ENCODE measurements at regions not wholly inside any gene's neighbourhood (a gene's known extent, or its start where the extent isn't known, plus 50 kb on each side); places are given as distances from the start of the nearest gene placed in this dataset.
A peak's percentile ranks its signal among the peaks of the same experiment; 100 is the strongest.

DNA sequence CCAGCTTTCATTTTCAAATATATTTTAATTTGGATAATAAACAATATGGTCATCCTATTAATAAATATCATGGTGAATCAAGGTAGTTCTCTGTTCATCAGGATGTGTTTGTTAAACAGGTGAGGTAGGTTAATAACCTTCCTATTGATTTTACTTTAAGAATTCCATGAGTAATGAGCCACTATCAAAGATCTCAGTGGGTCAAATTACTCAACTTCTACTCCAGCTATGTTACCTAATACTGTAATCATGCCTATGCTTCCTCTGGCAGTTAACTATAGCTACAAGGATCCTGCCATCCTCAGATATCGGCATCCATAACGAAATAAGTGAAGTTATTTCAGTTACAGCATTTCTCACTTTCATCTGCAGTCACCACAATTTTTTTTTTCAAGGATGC, 289.6 kb upstream of the SLC8A1 start:
- Histone ChIP-seq H3K27me3 (ENCODE audit: control insufficient read depth, insufficient read depth, low read length) (no peaks in the 10 kb centered on the region), H3K36me3 (ENCODE audit: control insufficient read depth, insufficient read depth, low read length) (no peaks in the 10 kb centered on the region), H3K4me1 (ENCODE audit: control insufficient read depth, insufficient read depth, low read length) (no peaks in the 10 kb centered on the region), H3K27ac (ENCODE audit: low read depth, low read length) (no peak overlapping the region), H3K4me3 (ENCODE audit: low read depth, low read length) (no peak overlapping the region), H3K9me3 (ENCODE audit: control insufficient read depth, insufficient read depth, low read length) (no peaks in the 10 kb centered on the region)
- 100% methylated on average over 1 of the region's 2 CpGs for WGBS (ENCODE audit: insufficient coverage)
- no peak for DNase-seq (ENCODE audit: low read depth in 4 of 6, low spot score in 6 of 6)

DNA sequence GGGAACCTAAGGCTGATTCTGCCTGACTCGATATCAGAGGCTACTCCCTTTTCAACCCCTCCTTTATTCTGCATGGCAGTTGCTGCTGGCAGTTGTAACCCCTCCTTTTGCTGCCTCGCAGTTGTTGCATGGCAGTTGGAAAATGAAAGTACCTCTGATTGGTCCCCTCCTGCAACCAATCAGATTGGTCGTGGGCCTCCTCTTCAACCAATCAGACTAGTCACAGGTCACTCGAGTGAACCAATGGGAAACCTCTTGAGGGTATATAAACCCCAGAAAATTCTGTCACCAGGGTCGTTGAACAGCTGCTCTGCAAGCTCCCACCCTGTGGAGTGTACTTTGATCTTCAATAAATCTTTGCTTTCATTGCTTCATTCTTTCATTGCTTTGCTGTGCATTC, 294.3 kb upstream of the SLC8A1 start:
- no peak for DNase-seq (ENCODE audit: low read depth in 4 of 6, low spot score in 6 of 6)
- Histone ChIP-seq H3K36me3 (ENCODE audit: control insufficient read depth, insufficient read depth, low read length) (no peaks in the 10 kb centered on the region), H3K9me3 (ENCODE audit: control insufficient read depth, insufficient read depth, low read length) (no peaks in the 10 kb centered on the region), H3K27me3 (ENCODE audit: control insufficient read depth, insufficient read depth, low read length) (no peaks in the 10 kb centered on the region), H3K27ac (ENCODE audit: low read depth, low read length) (no peak overlapping the region), H3K4me3 (ENCODE audit: low read depth, low read length) (no peak overlapping the region), H3K4me1 (ENCODE audit: control insufficient read depth, insufficient read depth, low read length) (no peaks in the 10 kb centered on the region)
- WGBS (ENCODE audit: insufficient coverage) = 86% methylated on average over 3 of the region's 5 CpGs

DNA sequence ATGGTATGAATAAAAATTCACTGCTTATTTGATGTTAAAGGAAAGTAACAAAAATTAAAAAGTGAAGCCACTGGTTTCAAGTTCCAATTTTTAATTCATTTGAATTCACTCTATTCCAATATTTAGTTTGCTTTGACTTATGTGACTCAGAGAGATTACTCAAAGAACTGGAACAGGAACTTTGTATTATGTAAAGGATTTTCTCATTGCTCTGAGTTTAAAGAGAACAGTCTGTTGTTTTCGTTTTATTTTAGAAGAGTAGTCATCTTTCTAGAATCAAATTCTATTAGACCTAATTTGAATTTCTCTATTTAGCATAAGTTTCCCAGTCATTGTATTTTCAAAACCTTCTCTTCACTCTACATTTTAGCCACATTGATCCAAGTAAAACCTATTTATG, 300.1 kb upstream of the SLC8A1 start:
- no peaks in the 10 kb centered on the region for H3K36me3 ChIP-seq (ENCODE audit: control insufficient read depth, insufficient read depth, low read length)
- H3K9me3 ChIP-seq (ENCODE audit: control insufficient read depth, insufficient read depth, low read length) = no peaks in the 10 kb centered on the region
- H3K27ac ChIP-seq (ENCODE audit: low read depth, low read length) = no peak overlapping the region
- no peak overlapping the region for H3K4me3 ChIP-seq (ENCODE audit: low read depth, low read length)
- no peak for DNase-seq (ENCODE audit: low read depth in 4 of 6, low spot score in 6 of 6)
- WGBS (ENCODE audit: insufficient coverage) = no CpG with 5 or more reads among the region's 1 CpG
- no peaks in the 10 kb centered on the region for H3K4me1 ChIP-seq (ENCODE audit: control insufficient read depth, insufficient read depth, low read length)
- no peaks in the 10 kb centered on the region for H3K27me3 ChIP-seq (ENCODE audit: control insufficient read depth, insufficient read depth, low read length)

DNA sequence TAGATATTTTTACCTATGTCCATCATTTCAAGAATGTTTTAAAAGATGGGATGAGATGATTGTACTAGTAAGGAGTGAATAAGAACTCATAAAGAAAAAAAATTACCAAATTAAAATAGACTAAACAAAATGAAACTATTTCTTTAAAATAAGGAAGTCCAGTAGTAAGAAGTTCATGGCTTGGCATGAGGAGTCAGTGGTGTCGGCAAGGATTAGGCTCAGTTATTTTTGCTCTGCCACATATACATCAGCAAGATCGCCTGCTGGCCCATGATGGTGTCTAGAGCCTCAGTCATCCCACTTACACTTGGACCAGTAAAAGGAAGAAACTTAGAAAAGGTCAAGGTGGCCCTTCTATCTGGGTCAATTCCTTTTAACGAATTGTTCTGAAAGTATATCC, 300.9 kb upstream of the SLC8A1 start:
- no peaks in the 10 kb centered on the region for H3K36me3 ChIP-seq (ENCODE audit: control insufficient read depth, insufficient read depth, low read length)
- H3K4me1 ChIP-seq (ENCODE audit: control insufficient read depth, insufficient read depth, low read length) = no peaks in the 10 kb centered on the region
- no CpG with 5 or more reads among the region's 3 CpGs for WGBS (ENCODE audit: insufficient coverage)
- no peaks in the 10 kb centered on the region for H3K27me3 ChIP-seq (ENCODE audit: control insufficient read depth, insufficient read depth, low read length)
- no peak for DNase-seq (ENCODE audit: low read depth in 4 of 6, low spot score in 6 of 6)
- H3K27ac ChIP-seq (ENCODE audit: low read depth, low read length) = no peak overlapping the region
- H3K4me3 ChIP-seq (ENCODE audit: low read depth, low read length) = no peak overlapping the region
- H3K9me3 ChIP-seq (ENCODE audit: control insufficient read depth, insufficient read depth, low read length) = no peaks in the 10 kb centered on the region

DNA sequence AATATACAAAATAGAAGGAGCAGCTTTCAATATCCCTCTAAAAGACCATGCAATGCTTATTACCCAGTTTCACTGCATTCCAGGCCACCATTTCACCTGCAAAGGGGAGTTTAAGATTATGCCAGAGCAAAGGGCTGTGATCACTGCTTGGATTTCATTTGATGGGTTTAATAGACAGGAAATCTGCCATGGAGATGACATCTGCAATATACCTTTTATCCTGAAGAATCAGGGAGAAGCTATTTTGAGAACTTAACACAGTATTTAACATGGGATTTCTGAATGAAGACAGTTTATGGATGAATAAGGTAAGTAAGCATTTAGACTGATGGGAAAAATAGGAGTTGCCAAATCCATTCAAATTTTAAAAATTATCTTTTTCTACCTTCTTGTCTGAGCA, 303.0 kb upstream of the SLC8A1 start:
- H3K4me3 ChIP-seq (ENCODE audit: low read depth, low read length) = no peak overlapping the region
- H3K9me3 ChIP-seq (ENCODE audit: control insufficient read depth, insufficient read depth, low read length) = no peaks in the 10 kb centered on the region
- H3K27ac ChIP-seq (ENCODE audit: low read depth, low read length) = no peak overlapping the region

DNA sequence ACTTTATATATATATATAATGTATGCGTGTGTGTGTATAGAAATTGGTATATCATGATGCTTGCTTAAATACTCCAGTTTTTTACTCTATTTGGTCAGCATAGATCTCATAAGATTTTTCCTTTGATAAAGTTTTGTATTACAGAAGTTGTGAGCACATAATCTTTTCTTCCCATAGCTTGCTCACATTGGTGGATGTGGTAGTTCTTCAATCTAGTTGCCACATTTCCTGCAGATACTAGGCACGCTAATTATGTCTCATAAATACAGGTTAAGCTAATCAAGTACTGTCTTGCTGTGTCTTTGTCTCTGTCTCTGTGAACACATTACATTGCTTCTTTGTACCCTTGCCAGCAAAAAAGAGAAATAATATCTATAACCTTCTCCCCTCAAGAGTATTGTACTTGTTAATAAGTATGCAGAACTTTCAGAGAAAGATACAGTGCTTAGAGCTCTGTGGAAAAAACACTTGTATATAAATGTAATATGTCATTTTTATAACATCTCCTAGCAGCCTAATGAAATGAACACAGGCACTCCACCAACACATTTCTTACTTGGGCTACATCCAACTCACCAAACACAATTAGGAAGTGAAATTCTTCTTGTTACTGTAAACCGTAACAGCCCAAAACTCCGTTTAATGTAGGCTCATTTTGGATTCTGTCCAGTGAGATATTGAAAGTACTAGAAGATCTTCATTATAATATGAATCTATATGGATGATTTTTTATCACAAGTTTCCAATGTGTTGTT, 306.7 kb upstream of the SLC8A1 start:
- DNase-seq (ENCODE audit: low read depth in 4 of 6, low spot score in 6 of 6) = peak in 2 of 6 donors; percentile 38 to 79
- no peak overlapping the region for H3K27ac ChIP-seq (ENCODE audit: low read depth, low read length)
- no peak overlapping the region for H3K4me3 ChIP-seq (ENCODE audit: low read depth, low read length)
- no peaks in the 10 kb centered on the region for H3K9me3 ChIP-seq (ENCODE audit: control insufficient read depth, insufficient read depth, low read length)
- no peaks in the 10 kb centered on the region for H3K36me3 ChIP-seq (ENCODE audit: control insufficient read depth, insufficient read depth, low read length)
- no peaks in the 10 kb centered on the region for H3K4me1 ChIP-seq (ENCODE audit: control insufficient read depth, insufficient read depth, low read length)
- H3K27me3 ChIP-seq (ENCODE audit: control insufficient read depth, insufficient read depth, low read length) = no peaks in the 10 kb centered on the region
- no CpG with 5 or more reads among the region's 4 CpGs for WGBS (ENCODE audit: insufficient coverage)

More for the DNA sequence above, 303.0 kb upstream of the SLC8A1 start:
- Histone ChIP-seq H3K4me1 (ENCODE audit: control insufficient read depth, insufficient read depth, low read length) (no peaks in the 10 kb centered on the region), H3K27me3 (ENCODE audit: control insufficient read depth, insufficient read depth, low read length) (no peaks in the 10 kb centered on the region), H3K36me3 (ENCODE audit: control insufficient read depth, insufficient read depth, low read length) (no peaks in the 10 kb centered on the region)
- DNase-seq (ENCODE audit: low read depth in 4 of 6, low spot score in 6 of 6) = no peak

DNA sequence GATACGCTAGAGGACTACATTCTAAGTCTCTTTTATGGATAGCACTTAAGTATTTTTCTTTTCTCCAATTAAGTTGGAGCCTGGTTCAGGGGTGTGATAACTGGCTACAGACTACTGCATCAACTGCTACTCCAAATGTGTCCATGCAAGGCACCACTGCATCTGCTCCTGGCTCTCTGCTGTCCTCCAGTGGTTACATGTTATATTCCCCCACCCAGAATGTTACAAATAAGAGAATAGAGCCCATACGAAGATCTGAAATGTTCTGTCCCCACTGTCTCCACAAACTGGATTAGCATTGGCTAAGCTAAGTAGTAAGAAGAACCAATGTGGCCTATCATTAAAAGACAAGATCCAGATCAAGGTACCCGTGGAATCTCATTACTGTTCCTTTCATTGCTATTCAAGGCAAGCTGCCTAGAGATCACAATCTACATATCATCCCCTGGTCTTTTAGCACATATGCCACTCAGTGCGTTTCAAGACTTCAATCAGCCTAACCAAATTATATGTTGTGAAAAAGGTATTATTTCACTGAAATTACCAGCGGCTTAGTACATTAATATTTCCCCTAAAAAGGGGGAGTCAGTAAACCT, 308.3 kb upstream of the SLC8A1 start:
- peak in 1 of 6 donors; percentile 9 for DNase-seq (ENCODE audit: low read depth in 4 of 6, low spot score in 6 of 6)
- Histone ChIP-seq H3K27me3 (ENCODE audit: control insufficient read depth, insufficient read depth, low read length) (no peaks in the 10 kb centered on the region), H3K4me1 (ENCODE audit: control insufficient read depth, insufficient read depth, low read length) (no peaks in the 10 kb centered on the region), H3K27ac (ENCODE audit: low read depth, low read length) (no peak overlapping the region), H3K36me3 (ENCODE audit: control insufficient read depth, insufficient read depth, low read length) (no peaks in the 10 kb centered on the region), H3K4me3 (ENCODE audit: low read depth, low read length) (no peak overlapping the region), H3K9me3 (ENCODE audit: control insufficient read depth, insufficient read depth, low read length) (no peaks in the 10 kb centered on the region)
- 40% methylated on average over 1 of the region's 5 CpGs for WGBS (ENCODE audit: insufficient coverage)

DNA sequence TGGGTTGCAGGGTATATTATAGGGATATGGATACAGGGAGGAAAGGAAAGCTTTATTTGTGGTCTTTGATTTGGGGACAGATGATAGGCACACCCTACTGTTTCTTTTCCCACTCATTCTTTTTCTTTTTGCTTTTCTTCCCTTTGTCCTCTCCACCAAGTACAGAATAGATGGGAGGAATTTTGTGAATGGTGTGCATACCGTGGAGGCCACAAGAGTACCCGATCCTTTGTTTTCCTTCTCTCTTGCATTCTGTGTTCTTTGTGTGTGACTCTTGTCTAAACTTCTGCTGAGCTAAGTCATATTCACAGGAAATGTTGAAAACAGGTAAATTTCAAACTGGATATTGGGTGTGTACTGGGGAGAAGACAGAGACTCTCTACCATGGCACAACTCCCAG, 321.4 kb upstream of the SLC8A1 start:
- WGBS (ENCODE audit: insufficient coverage) = 68% methylated on average over 2 of the region's 2 CpGs
- no peak for DNase-seq (ENCODE audit: low read depth in 4 of 6, low spot score in 6 of 6)
- Histone ChIP-seq H3K36me3 (ENCODE audit: control insufficient read depth, insufficient read depth, low read length) (no peaks in the 10 kb centered on the region), H3K27me3 (ENCODE audit: control insufficient read depth, insufficient read depth, low read length) (no peaks in the 10 kb centered on the region), H3K4me3 (ENCODE audit: low read depth, low read length) (no peak overlapping the region), H3K27ac (ENCODE audit: low read depth, low read length) (no peak overlapping the region), H3K4me1 (ENCODE audit: control insufficient read depth, insufficient read depth, low read length) (no peaks in the 10 kb centered on the region), H3K9me3 (ENCODE audit: control insufficient read depth, insufficient read depth, low read length) (no peaks in the 10 kb centered on the region)

DNA sequence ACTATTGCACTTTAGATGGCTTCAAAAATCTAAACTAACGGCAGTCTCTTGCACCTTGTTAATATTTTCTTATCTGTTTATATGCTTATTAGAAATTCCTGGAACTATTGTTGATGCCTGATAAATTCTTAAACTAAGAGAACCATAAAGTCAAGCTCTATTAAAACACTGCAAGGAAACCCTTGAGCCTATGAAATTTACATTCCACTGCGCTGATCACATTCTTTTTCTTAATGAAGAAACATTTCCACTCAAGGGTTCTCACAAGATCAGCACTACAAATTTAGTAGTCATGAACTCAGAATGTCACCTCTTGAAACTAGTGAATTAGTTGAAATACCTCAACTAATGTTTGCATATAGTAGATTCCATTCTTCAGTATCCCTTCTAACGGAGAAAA, 331.8 kb upstream of the SLC8A1 start:
- Histone ChIP-seq H3K27ac (ENCODE audit: low read depth, low read length) (no peak overlapping the region), H3K27me3 (ENCODE audit: control insufficient read depth, insufficient read depth, low read length) (no peaks in the 10 kb centered on the region), H3K4me3 (ENCODE audit: low read depth, low read length) (no peak overlapping the region), H3K4me1 (ENCODE audit: control insufficient read depth, insufficient read depth, low read length) (no peaks in the 10 kb centered on the region), H3K9me3 (ENCODE audit: control insufficient read depth, insufficient read depth, low read length) (no peaks in the 10 kb centered on the region), H3K36me3 (ENCODE audit: control insufficient read depth, insufficient read depth, low read length) (no peaks in the 10 kb centered on the region)
- no peak for DNase-seq (ENCODE audit: low read depth in 4 of 6, low spot score in 6 of 6)
- WGBS (ENCODE audit: insufficient coverage) = no CpG with 5 or more reads among the region's 3 CpGs

DNA sequence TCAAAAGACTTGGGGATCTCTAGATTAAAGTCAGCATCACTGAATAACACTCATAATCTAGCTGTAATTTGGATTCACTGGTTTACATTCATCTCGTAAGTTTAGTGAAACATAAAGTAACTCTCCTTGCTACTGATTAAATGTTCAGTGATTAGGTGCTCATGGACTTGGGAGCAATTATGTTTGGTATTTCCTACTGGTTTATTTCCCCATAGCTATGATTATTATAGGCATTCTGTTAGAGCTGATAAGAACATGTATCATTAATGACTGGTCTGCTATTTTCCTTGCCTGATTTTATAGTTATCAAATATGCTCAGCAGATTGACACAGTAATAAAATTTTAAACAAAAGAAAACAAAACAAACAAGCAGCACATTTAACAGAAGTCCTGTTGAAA, 334.7 kb upstream of the SLC8A1 start:
- WGBS (ENCODE audit: insufficient coverage) = no CpG with 5 or more reads among the region's 1 CpG

More for the DNA sequence above, 334.7 kb upstream of the SLC8A1 start:
- Histone ChIP-seq H3K4me3 (ENCODE audit: low read depth, low read length) (no peak overlapping the region), H3K9me3 (ENCODE audit: control insufficient read depth, insufficient read depth, low read length) (no peaks in the 10 kb centered on the region), H3K36me3 (ENCODE audit: control insufficient read depth, insufficient read depth, low read length) (no peaks in the 10 kb centered on the region), H3K4me1 (ENCODE audit: control insufficient read depth, insufficient read depth, low read length) (no peaks in the 10 kb centered on the region), H3K27ac (ENCODE audit: low read depth, low read length) (no peak overlapping the region), H3K27me3 (ENCODE audit: control insufficient read depth, insufficient read depth, low read length) (no peaks in the 10 kb centered on the region)
- DNase-seq (ENCODE audit: low read depth in 4 of 6, low spot score in 6 of 6) = no peak

Measured in spinal cord (tissue), 9 donors.